ENCODE measurements at regions not wholly inside any gene's neighbourhood (a gene's known extent, or its start where the extent isn't known, plus 50 kb on each side); places are given as distances from the start of the nearest gene placed in this dataset.

DNA sequence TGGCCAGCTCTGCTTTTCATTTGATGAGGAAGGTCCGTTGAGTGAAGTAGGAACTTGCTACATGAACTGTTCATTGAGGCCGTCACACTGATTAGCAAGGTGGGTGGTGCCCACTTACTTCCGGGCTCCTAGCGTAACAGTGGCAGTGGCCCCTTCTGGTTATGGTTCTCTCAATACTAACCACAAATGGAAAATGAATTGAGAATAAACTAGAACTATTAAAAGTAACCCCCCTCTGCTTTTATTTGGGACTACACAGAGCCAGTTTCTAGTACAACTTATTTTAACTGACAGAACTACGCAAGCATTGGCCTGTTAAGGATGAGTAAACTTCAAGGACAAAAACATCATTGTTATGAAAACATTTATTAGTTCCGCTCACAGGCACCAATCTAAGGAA is 519.1 kb downstream of the INHBA start:
- intact Hi-C loops (cut with DNase I), result no loop called here
- DNase-seq, result no peak

GRCh38 chr7:41182782-41183181 is 520.1 kb downstream of the INHBA start:
- intact Hi-C loops (cut with DNase I), result no loop called here
- no peak for DNase-seq

GRCh38 chr7:41175435-41175834 is 527.5 kb downstream of the INHBA start:
- intact Hi-C loops (cut with DNase I), result no loop called here
- no peak for DNase-seq

- intact Hi-C loops (cut with DNase I), result no loop called here
Measured at GRCh38 chr7:41174521-41174920, 528.4 kb downstream of the INHBA start.

GRCh38 chr7:41170466-41170865 is 532.4 kb downstream of the INHBA start:
- no peak for DNase-seq
- intact Hi-C loops (cut with DNase I), result no loop called here

More at GRCh38 chr7:41174521-41174920, 528.4 kb downstream of the INHBA start:
- DNase-seq, result no peak

- intact Hi-C loops (cut with DNase I), result no loop called here
- no peak for DNase-seq
Measured at GRCh38 chr7:41169317-41169716, 533.6 kb downstream of the INHBA start.

DNA sequence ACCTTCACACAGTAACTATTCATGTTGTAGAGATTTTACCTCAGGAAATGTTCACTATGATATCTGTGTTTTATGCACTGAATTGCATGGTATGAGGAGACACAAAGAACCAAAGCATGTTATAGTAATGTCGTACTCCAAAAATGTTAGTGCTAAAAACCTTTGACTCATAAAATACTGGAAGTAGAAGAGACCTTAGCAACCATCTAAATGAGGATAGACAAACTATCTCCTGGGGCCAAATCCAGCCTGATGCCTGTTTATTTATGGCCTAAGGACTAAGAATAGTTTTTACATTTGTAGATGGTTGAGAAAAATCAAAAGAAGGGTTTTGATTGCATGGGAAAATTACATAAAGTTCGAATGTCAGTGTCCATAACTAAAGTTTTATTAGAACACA is 535.1 kb downstream of the INHBA start:
- no peak for DNase-seq
- intact Hi-C loops (cut with DNase I), result no loop called here

DNA sequence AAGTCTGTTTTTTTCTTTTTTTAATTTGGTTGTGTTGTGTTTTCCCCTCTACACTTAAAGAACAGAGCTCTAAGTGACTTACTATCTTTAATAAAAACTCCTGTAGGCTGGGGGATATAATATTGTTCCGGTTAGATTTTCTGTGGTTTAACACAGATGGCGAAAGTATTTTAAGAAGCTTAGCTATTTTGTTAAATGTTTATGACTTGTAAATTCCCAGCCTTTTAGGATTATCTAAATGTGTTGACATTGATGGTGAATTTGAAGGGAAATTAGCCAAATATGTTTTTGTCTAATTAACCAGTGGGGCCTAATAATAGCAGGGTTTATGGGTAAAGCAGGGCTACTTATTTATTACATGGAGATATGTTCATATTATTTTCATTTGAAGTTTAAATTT is 538.5 kb downstream of the INHBA start:
- intact Hi-C loops (cut with DNase I), result no loop called here
- DNase-seq, result no peak

DNA sequence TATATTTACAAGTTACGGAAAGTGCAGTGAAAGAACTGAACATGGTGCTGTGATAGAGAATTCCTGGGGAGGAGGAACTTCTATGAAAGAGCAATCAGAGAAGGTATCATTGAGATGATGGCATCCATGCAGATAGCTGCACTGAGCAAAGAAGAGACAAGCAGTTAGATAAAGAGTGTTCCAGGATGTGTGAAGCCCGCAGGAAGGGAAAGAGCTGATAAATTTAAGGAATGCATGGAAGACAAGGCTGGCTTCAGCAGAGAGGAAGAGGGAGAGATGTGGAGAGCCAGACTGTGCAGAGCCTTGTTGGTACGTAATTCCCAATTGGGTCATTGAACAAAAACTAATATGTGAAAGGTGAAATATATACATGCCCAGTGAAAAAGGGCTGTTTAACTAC is 538.9 kb downstream of the INHBA start:
- intact Hi-C loops (cut with DNase I), result no loop called here
- DNase-seq, result no peak

DNA sequence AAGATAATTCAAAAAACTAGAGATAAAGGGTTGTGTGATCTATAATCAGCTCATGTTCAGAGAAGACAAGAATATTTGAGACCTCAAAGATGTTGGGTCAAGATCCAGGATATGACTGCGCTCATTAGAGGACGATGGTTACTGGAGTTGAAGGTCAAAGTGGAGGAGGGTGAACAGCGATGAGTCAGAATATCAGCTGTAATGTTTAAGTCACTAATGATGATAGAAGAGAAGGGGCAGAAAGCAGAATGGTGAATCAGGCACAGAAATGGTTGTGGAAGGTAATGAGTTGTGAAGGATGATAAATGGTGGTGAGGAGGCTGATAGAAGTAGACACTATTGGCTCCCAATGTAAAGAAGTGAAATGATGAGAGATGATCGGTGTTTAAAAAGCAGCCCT is 540.3 kb downstream of the INHBA start:
- DNase-seq, result no peak
- intact Hi-C loops (cut with DNase I), result no loop called here

GRCh38 chr7:41161041-41161587 is 541.8 kb downstream of the INHBA start:
- intact Hi-C loops (cut with DNase I), result no loop called here
- DNase-seq, result no peak

- intact Hi-C loops (cut with DNase I), result no loop called here
- no peak for DNase-seq
Measured at GRCh38 chr7:41156268-41156667, 546.6 kb downstream of the INHBA start.

GRCh38 chr7:41153268-41153667 is 549.6 kb downstream of the INHBA start:
- DNase-seq, result no peak

GRCh38 chr7:41152179-41152678 is 550.7 kb downstream of the INHBA start:
- DNase-seq, result no peak
- intact Hi-C loops (cut with DNase I), result no loop called here

More at GRCh38 chr7:41153268-41153667, 549.6 kb downstream of the INHBA start:
- intact Hi-C loops (cut with DNase I), result no loop called here

- intact Hi-C loops (cut with DNase I), result no loop called here
- no peak for DNase-seq
Measured at GRCh38 chr7:41149576-41149975, 553.3 kb downstream of the INHBA start.

DNA sequence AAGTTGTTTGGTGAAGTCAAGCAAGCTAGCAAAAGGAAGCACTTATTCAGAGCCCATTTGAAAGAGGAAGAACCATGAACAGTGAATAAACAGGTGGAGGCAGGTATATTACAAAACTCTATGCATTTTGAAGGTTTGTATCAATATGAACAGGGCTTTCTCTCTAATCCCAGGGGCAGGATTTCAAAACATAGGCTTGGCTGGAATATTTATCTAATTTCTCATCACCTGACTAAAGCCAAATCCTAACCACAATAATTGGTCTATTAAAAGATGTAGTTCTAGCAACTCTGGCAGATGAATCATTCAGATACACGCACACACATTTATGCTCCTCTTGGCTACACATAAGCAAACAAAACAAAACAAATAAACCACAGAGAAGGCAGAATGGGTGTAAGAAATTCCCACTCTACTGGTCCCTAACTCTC is 554.4 kb downstream of the INHBA start:
- no peak for DNase-seq
- intact Hi-C loops (cut with DNase I), result no loop called here

- DNase-seq, result no peak
- intact Hi-C loops (cut with DNase I), result no loop called here
Measured at GRCh38 chr7:41147606-41148485, 555.0 kb downstream of the INHBA start.

DNA sequence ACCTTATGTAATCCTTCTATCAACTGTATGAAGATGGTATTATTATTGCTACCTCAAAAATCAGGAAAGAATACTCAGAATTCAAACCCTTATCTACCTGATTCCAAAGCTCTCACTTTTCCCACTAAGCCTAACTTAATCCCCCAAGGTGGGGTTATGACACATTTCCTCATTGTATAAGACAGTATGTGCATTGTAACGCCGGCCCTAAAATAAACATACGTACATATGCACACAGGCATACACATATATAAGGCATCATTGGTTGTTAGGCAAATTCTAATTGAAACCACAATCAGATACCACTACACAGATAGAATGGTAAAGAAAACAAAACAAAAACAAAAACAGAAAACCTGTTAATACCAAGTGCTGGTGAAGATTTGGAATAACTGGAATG is 556.5 kb downstream of the INHBA start:
- DNase-seq, result no peak
- intact Hi-C loops (cut with DNase I), result no loop called here

- DNase-seq, result no peak
- intact Hi-C loops (cut with DNase I), result no loop called here
Measured at GRCh38 chr7:41145656-41146055, 557.2 kb downstream of the INHBA start.

DNA sequence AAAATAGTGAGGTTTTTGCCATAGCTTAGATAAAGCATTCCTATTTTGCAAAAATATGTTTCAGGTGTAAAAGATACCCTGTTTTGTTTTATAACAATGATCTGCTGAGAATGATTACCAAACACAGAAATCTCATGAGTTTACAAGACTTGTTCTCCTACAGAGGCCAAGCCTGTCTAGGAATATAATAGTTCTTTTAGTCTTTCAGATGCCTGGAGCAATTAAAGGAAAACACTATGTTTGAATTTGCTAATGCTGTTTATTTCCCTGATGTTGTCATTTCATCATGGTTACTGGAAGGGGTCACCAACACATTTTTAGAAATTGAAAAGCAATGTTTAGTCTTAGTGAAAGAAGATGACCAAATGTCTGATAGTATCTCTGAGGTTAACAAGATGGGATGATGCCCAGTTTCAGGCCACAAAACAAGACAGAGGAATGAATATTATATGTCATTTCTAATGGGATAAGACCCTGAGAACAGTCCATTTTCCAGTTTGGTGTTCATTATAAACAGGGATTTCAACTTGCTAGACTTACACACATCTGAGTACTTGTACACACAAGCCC is 559.9 kb downstream of the INHBA start:
- intact Hi-C loops (cut with DNase I), result no loop called here
- no peak for DNase-seq

Data from head of caudate nucleus (tissue), 42 donors.